ENCODE measurements at regions not wholly inside any gene's neighbourhood (a gene's known extent, or its start where the extent isn't known, plus 50 kb on each side); places are given as distances from the start of the nearest gene placed in this dataset.

- no peaks in the 10 kb centered on the region for H3K9me3 ChIP-seq (ENCODE audit: control insufficient read depth, insufficient read depth, low read depth, low read length)
- intact Hi-C loops (cut with micrococcal nuclease; ENCODE audit: unreplicated experiment) (no loop called here), in situ Hi-C loops (cut with HindIII; ENCODE audit: low pct_unique_long_range_greater_than_20kb, low sequenced_read_pairs) (no loop called here)
- no peak overlapping the region for H3K4me3 ChIP-seq (ENCODE audit: low read depth in 2 of 2, low read length in 2 of 2)
- no peak overlapping the region for H3K27ac ChIP-seq (ENCODE audit: low read length)
- no peak for ATAC-seq
- POLR2A ChIA-PET = no interaction called here
- DNase-seq (ENCODE audit: low read depth, low spot score) = no peak
- H3K4me1 ChIP-seq (ENCODE audit: control insufficient read depth, insufficient read depth, low read length) = no peaks in the 10 kb centered on the region
- CTCF ChIA-PET = no interaction called here
- no TSS peak for BruUV-seq (replicated peaks)
- no peaks in the 10 kb centered on the region for H3K36me3 ChIP-seq (ENCODE audit: control insufficient read depth, insufficient read depth, low read length)
- TF ChIP-seq TCF7L2 (IDR thresholded peaks at IDR 0.05; ENCODE audit: low read depth, low read length) (no peak), REST (IDR thresholded peaks at IDR 0.05; ENCODE audit: insufficient read depth in 1 of 2, low read depth in 2 of 2, low read length in 1 of 2) (no peak), CTCF (IDR thresholded peaks at IDR 0.05) (no peak), SIN3A (IDR thresholded peaks at IDR 0.05; ENCODE audit: borderline replicate concordance, insufficient read depth, low read depth, low read length) (no peak)
- H3K27me3 ChIP-seq (ENCODE audit: control insufficient read depth, insufficient read depth, low read length) = no peaks in the 10 kb centered on the region
Observed at GRCh38 chr9:2568689-2569088, 52.9 kb upstream of the VLDLR start.

- DNase-seq (ENCODE audit: low read depth, low spot score) = no peak
- CTCF ChIA-PET = no interaction called here
- TF ChIP-seq REST (IDR thresholded peaks at IDR 0.05; ENCODE audit: insufficient read depth in 1 of 2, low read depth in 2 of 2, low read length in 1 of 2) (no peak), SIN3A (IDR thresholded peaks at IDR 0.05; ENCODE audit: borderline replicate concordance, insufficient read depth, low read depth, low read length) (no peak), POLR2AphosphoS5 (IDR thresholded peaks at IDR 0.05; ENCODE audit: low read depth, low read length) (no peak), TCF7L2 (IDR thresholded peaks at IDR 0.05; ENCODE audit: low read depth, low read length) (no peak), CTCF (IDR thresholded peaks at IDR 0.05) (no peak)
- H3K27me3 ChIP-seq (ENCODE audit: control insufficient read depth, insufficient read depth, low read length) = no peaks in the 10 kb centered on the region
- no peak for ATAC-seq
- H3K9me3 ChIP-seq (ENCODE audit: control insufficient read depth, insufficient read depth, low read depth, low read length) = no peaks in the 10 kb centered on the region
- no peak overlapping the region for H3K4me3 ChIP-seq (ENCODE audit: low read depth in 2 of 2, low read length in 2 of 2)
- H3K4me1 ChIP-seq (ENCODE audit: control insufficient read depth, insufficient read depth, low read length) = no peaks in the 10 kb centered on the region
- no peaks in the 10 kb centered on the region for H3K36me3 ChIP-seq (ENCODE audit: control insufficient read depth, insufficient read depth, low read length)
- POLR2A ChIA-PET = no interaction called here
- in situ Hi-C loops (cut with HindIII; ENCODE audit: low pct_unique_long_range_greater_than_20kb, low sequenced_read_pairs) = no loop called here
- intact Hi-C loops (cut with micrococcal nuclease; ENCODE audit: unreplicated experiment) = no loop called here
- BruUV-seq (replicated peaks) = no TSS peak
- no peak overlapping the region for H3K27ac ChIP-seq (ENCODE audit: low read length)
Observed at GRCh38 chr9:2570615-2571479, 50.7 kb upstream of the VLDLR start.

Data from Panc1 (cell line).